ENCODE measurements at regions not wholly inside any gene's neighbourhood (a gene's known extent, or its start where the extent isn't known, plus 50 kb on each side); places are given as distances from the start of the nearest gene placed in this dataset.
A peak's percentile ranks its signal among the peaks of the same experiment; 100 is the strongest.

DNA sequence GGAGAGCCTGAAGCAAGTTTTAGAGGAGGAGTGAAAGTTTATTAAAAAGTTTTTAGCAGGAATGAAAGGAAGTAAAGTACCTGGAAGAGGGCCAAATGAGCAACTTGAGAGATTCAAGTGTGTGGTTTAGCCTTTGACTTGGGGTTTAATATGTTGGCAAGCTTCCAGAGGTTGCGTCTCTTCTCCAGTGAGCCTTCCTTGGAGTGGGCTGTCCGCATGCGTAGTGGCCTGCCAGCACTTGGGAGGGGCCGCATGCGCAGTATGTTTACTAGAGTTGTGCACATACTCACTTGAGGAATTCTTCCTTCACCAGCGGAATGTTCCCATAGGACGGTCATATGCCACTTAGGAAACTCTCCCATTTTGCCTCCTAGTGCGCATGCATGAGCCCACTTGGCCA is 235.2 kb downstream of the ALDH8A1 start:
- TF ChIP-seq CTCF (IDR thresholded peaks at IDR 0.05; ENCODE audit: unreplicated experiment): no peak
- no peaks in the 10 kb centered on the region for H3K36me3 Mint-ChIP-seq (ENCODE audit: insufficient read depth, unreplicated experiment)
- peak overlapping the region; percentile 59 for H3K4me3 Mint-ChIP-seq (ENCODE audit: unreplicated experiment)
- POLR2A ChIA-PET: interaction anchor here (1.0 kb wide), 1 partner anchor 59 kb away, joined by 3 read pairs; no protein-coding TSS in a partner anchor
- no TSS peak for BruUV-seq (replicated peaks)
- intact Hi-C loops (cut with micrococcal nuclease): no loop called here
- H3K9me3 Mint-ChIP-seq (ENCODE audit: unreplicated experiment): no peaks in the 10 kb centered on the region
- peak; percentile 94 for DNase-seq (ENCODE audit: unreplicated experiment)
- CTCF ChIA-PET: no interaction called here
- peak overlapping the region; percentile 55 for H3K27ac Mint-ChIP-seq (ENCODE audit: low read depth, unreplicated experiment)
- no peaks in the 10 kb centered on the region for H3K27me3 Mint-ChIP-seq (ENCODE audit: insufficient read depth, unreplicated experiment)
- H3K4me1 Mint-ChIP-seq (ENCODE audit: insufficient read depth, unreplicated experiment): peaks cover 10% of the 10 kb centered on the region

DNA sequence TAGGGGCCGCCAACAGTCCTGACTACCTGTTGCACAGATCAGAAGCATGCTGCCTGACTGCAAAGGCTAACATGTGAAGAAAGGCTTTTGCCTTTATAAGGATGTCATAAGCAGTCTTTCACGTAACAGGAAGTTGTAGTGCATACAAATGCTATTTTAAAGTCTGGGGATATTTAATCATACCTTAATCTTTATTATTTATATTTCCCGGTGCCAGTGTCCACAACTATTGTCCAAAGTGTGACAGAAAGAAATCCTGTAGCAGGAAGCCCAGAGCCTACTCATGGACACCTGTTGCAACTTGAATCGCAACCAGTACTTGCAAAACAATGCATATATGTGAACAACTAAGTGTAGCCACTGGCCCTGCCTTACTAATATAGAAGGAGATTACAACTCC is 235.8 kb downstream of the ALDH8A1 start:
- BruUV-seq (replicated peaks): no TSS peak
- Mint-ChIP-seq H3K4me3 (ENCODE audit: unreplicated experiment) (peak overlapping the region; percentile 59), H3K27ac (ENCODE audit: low read depth, unreplicated experiment) (peak overlapping the region; percentile 55), H3K36me3 (ENCODE audit: insufficient read depth, unreplicated experiment) (no peaks in the 10 kb centered on the region), H3K4me1 (ENCODE audit: insufficient read depth, unreplicated experiment) (peaks cover 10% of the 10 kb centered on the region), H3K27me3 (ENCODE audit: insufficient read depth, unreplicated experiment) (no peaks in the 10 kb centered on the region), H3K9me3 (ENCODE audit: unreplicated experiment) (no peaks in the 10 kb centered on the region)
- intact Hi-C loops (cut with micrococcal nuclease): no loop called here
- ChIA-PET POLR2A (interaction anchor here (1.0 kb wide), 1 partner anchor 60 kb away, joined by 3 read pairs; no protein-coding TSS in a partner anchor), CTCF (no interaction called here)
- TF ChIP-seq CTCF (IDR thresholded peaks at IDR 0.05; ENCODE audit: unreplicated experiment): no peak
- DNase-seq (ENCODE audit: unreplicated experiment): peak; percentile 79

- DNase-seq (ENCODE audit: unreplicated experiment): no peak
- Mint-ChIP-seq H3K27me3 (ENCODE audit: insufficient read depth, unreplicated experiment) (peaks cover 4% of the 10 kb centered on the region), H3K36me3 (ENCODE audit: insufficient read depth, unreplicated experiment) (no peaks in the 10 kb centered on the region), H3K4me1 (ENCODE audit: insufficient read depth, unreplicated experiment) (peaks cover 10% of the 10 kb centered on the region), H3K27ac (ENCODE audit: low read depth, unreplicated experiment) (no peak overlapping the region), H3K9me3 (ENCODE audit: unreplicated experiment) (no peaks in the 10 kb centered on the region), H3K4me3 (ENCODE audit: unreplicated experiment) (no peak overlapping the region)
- CTCF ChIA-PET: interaction anchor here (0.6 kb wide), 1 partner anchor 10 kb away, joined by 3 read pairs; no protein-coding TSS in a partner anchor
- POLR2A ChIA-PET: interaction anchor here (0.8 to 1.6 kb wide), 3 partner anchors 11 to 192 kb away, joined by 3 to 5 read pairs (median 4); no protein-coding TSS in a partner anchor
- no peak for TF ChIP-seq CTCF (IDR thresholded peaks at IDR 0.05; ENCODE audit: unreplicated experiment)
- no TSS peak for BruUV-seq (replicated peaks)
- intact Hi-C loops (cut with micrococcal nuclease): no loop called here
Observed at GRCh38 chr6:134712311-134712710, 237.6 kb downstream of the ALDH8A1 start.

GRCh38 chr6:134708079-134708478 is 241.8 kb downstream of the ALDH8A1 start:
- H3K27ac Mint-ChIP-seq (ENCODE audit: low read depth, unreplicated experiment): no peak overlapping the region
- no peak for TF ChIP-seq CTCF (IDR thresholded peaks at IDR 0.05; ENCODE audit: unreplicated experiment)
- H3K9me3 Mint-ChIP-seq (ENCODE audit: unreplicated experiment): no peaks in the 10 kb centered on the region
- BruUV-seq (replicated peaks): no TSS peak
- no peaks in the 10 kb centered on the region for H3K36me3 Mint-ChIP-seq (ENCODE audit: insufficient read depth, unreplicated experiment)
- H3K27me3 Mint-ChIP-seq (ENCODE audit: insufficient read depth, unreplicated experiment): peaks cover 17% of the 10 kb centered on the region
- ChIA-PET POLR2A (no interaction called here), CTCF (interaction anchor here (0.6 kb wide), 1 partner anchor 332 kb away, joined by 3 read pairs; no protein-coding TSS in a partner anchor)
- no peak overlapping the region for H3K4me3 Mint-ChIP-seq (ENCODE audit: unreplicated experiment)
- intact Hi-C loops (cut with micrococcal nuclease): no loop called here
- DNase-seq (ENCODE audit: unreplicated experiment): no peak
- no peaks in the 10 kb centered on the region for H3K4me1 Mint-ChIP-seq (ENCODE audit: insufficient read depth, unreplicated experiment)

All from MCF 10A (cell line).